ENCODE measurements at regions not wholly inside any gene's neighbourhood (a gene's known extent, or its start where the extent isn't known, plus 50 kb on each side); places are given as distances from the start of the nearest gene placed in this dataset.

DNA sequence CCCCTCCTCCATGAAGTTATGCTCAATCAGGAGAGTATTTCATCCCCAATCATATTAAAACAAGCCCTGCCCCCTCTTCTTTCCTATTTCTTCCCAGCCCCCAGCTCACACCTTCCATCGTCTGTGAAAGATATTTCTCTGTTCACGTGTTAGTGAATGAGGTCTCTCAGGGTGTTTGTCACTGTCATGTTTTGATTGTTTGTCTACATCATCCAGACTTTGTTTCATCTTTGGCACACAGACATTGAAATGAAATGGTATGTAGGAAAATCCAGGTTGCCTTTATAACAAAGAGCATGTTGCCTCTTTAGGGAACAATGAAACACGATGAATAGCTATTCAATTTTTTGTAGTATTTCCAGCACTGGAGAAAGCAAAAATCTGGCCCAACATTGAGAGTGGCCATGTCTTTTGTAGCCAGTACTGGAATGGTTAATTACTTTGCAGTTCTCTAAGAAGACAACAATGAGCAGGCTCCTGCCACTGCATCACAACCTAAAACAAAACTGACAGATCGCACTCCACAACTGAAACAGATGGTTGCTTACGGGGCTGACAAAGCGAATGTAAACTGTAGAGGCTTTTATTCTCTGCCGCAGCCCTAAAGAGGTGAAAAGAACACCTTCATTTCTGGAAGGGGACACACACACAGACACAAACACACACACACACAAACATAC, 543.6 kb upstream of the CITED2 start:
- no peak for DNase-seq (ENCODE audit: low read depth)

DNA sequence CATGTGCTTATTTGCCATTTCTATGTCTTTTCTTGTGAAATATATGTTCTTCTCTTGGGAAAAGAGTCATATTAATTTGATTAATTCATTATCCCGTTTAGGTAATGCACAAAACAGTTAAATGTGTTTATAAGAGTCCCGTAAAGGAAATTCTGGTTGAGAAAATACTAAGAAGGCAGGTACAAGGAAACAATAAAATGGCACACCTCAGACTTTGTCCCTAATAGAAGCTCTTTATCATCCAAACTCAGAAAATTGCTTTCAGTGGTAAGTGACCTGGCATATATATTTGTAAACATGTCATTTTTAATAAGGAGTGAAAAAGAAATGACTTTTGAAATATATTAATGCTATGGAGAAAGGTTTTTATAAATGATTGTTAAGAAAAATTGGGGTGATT, 540.5 kb upstream of the CITED2 start:
- no peak for DNase-seq (ENCODE audit: low read depth)
- TF ChIP-seq, protein P1, sequence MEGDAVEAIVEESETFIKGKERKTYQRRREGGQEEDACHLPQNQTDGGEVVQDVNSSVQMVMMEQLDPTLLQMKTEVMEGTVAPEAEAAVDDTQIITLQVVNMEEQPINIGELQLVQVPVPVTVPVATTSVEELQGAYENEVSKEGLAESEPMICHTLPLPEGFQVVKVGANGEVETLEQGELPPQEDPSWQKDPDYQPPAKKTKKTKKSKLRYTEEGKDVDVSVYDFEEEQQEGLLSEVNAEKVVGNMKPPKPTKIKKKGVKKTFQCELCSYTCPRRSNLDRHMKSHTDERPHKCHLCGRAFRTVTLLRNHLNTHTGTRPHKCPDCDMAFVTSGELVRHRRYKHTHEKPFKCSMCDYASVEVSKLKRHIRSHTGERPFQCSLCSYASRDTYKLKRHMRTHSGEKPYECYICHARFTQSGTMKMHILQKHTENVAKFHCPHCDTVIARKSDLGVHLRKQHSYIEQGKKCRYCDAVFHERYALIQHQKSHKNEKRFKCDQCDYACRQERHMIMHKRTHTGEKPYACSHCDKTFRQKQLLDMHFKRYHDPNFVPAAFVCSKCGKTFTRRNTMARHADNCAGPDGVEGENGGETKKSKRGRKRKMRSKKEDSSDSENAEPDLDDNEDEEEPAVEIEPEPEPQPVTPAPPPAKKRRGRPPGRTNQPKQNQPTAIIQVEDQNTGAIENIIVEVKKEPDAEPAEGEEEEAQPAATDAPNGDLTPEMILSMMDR (IDR thresholded peaks at IDR 0.05; ENCODE audit: insufficient read depth, low read depth, low read length, missing control alignments): no peak
- H3K4me3 ChIP-seq (ENCODE audit: low read length): no peak overlapping the region

More for the DNA sequence above, 543.6 kb upstream of the CITED2 start:
- no peak overlapping the region for H3K4me3 ChIP-seq (ENCODE audit: low read length)
- TF ChIP-seq, protein P1 (IDR thresholded peaks at IDR 0.05; ENCODE audit: insufficient read depth, low read depth, low read length, missing control alignments): no peak

DNA sequence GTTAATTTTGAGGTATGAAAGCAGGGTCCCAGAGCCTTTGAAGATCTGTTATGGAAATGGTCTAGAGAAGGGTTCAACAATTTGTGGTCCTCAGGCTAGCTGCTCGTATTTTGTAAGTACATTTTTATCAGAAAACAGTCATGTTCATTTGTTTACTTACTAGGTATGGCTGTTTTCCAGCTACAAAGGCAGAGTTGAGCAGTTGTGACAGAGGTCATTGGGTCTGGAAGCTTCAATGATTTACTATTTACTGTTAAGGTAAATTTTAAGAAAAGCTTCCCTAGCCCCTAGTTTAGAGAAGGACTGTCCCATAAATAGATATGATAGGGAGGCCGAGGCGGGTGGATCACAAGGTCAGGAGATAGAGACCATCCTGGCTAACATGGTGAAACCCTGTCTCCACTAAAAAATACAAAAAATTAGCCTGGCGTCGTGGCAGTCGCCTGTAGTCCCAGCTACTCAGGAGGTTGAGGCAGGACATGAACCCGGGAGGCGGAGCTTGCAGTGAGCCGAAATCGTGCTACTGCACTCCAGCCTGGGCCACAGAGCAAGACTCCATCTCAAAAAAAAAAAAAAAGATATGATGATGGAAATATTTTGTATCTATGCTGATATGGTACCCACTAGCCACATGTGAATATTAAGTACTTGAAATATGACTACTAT, 538.4 kb upstream of the CITED2 start:
- TF ChIP-seq, protein P1 (IDR thresholded peaks at IDR 0.05; ENCODE audit: insufficient read depth, low read depth, low read length, missing control alignments): no peak
- no peak overlapping the region for H3K4me3 ChIP-seq (ENCODE audit: low read length)
- no peak for DNase-seq (ENCODE audit: low read depth)

DNA sequence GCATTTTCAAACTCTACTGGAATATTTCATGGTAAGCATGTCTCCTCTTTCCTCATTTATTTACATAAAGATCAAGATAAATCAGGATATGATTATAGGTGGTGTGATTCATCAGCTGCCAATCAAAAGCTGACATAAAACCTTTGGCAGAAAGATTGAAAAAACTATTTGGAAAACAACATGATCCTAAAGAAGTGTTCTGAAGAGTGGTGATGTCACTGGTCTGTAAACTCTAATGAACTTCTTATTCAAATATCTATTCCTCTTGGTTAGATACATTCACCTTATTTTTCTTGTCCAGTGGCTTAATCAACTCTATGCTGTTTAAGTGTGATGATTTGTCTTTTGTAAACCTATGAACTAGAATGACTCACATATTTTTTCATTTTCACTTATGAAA, 535.5 kb upstream of the CITED2 start:
- H3K4me3 ChIP-seq (ENCODE audit: low read length): no peak overlapping the region
- peak; percentile 19 for DNase-seq (ENCODE audit: low read depth)
- TF ChIP-seq, protein P1 (IDR thresholded peaks at IDR 0.05; ENCODE audit: insufficient read depth, low read depth, low read length, missing control alignments): no peak

DNA sequence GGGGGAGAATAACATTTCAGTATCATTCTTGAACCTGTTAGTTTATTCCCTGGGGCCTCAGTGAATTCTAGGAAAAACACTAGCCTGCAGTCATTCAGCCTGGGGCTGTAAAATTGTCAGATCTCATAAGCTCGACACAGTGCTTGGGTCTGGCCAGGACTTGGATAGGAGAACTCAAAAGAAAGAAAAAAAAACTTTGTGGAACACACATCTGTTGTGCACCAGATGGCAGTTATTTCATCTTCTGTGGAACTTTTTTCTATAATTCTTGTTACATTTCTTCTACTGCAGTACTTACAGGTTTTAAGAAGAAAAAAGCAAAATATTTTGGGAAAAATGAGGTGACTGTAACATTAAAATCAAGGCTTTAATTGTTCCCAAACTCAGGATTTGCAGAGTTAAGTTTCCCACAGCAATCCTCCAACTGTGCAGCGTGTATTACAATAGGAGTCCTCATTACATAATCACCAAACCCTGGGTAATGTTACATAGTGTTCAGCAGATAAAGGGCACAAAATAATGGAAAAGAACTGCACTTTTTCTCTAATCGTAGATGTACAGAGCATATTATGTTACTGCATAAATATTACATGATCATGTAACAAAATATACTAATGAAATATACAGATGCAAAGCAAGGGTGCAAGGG, 531.1 kb upstream of the CITED2 start:
- no peak for DNase-seq (ENCODE audit: low read depth)
- no peak overlapping the region for H3K4me3 ChIP-seq (ENCODE audit: low read length)
- TF ChIP-seq, protein P1 (IDR thresholded peaks at IDR 0.05; ENCODE audit: insufficient read depth, low read depth, low read length, missing control alignments): no peak

DNA sequence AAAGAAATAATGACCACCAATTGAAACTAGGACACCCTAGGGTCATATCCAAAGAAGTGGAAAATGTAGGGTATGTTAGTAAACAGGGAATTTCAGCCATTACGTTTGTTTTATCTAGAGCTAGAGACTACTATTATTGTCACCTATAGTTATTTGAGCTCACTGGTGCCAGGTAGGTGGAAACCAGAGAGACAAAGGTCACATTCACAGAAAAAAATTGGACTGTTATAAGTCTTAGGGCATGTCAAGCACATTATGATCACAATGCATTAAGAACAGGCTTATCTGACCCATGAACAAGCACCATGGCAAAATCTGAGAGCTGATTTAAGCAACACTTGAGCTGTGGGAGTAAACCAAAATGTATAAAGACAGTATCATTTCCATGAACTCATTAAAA, 530.1 kb upstream of the CITED2 start:
- no peak overlapping the region for H3K4me3 ChIP-seq (ENCODE audit: low read length)
- TF ChIP-seq, protein P1 (IDR thresholded peaks at IDR 0.05; ENCODE audit: insufficient read depth, low read depth, low read length, missing control alignments): no peak
- no peak for DNase-seq (ENCODE audit: low read depth)

Data from epithelial cell of esophagus (primary cell).